Memory B cell (primary cell): ENCODE measurements at regions not wholly inside any gene's neighbourhood (a gene's known extent, or its start where the extent isn't known, plus 50 kb on each side); places are given as distances from the start of the nearest gene placed in this dataset.

ENCODE experiments used
- ATAC-seq: fragments of 150-1000 bp; cut with Tn5 transposase; 2 replicates; pipeline ENCODE4 v1.10.0; 2021; ENCODE audit warnings: low read depth, mild to moderate bottlenecking, moderate library complexity
- DNase-seq, 2 donors: peaks; one replicate each; pipeline ENCODE4 v3.0.0; 2022; ENCODE audit warnings: low spot score in 2 of 2
- H3K27ac Mint-ChIP-seq: one replicate; pipeline ENCODE4 v1.8.0; 2022; ENCODE audit warnings: mild to moderate bottlenecking, moderate library complexity, mixed read lengths
- H3K27me3 Mint-ChIP-seq: one replicate; pipeline ENCODE4 v1.8.0; 2022; ENCODE audit warnings: mixed read lengths
- H3K36me3 Mint-ChIP-seq: one replicate; pipeline ENCODE4 v1.8.0; 2022; ENCODE audit warnings: mild to moderate bottlenecking, mixed read lengths
- H3K4me1 Mint-ChIP-seq: one replicate; pipeline ENCODE4 v1.8.0; 2022; ENCODE audit warnings: mixed read lengths
- H3K4me3 Mint-ChIP-seq: one replicate; pipeline ENCODE4 v1.8.0; 2022; ENCODE audit warnings: mild to moderate bottlenecking, moderate library complexity, mixed read lengths
- H3K9me3 Mint-ChIP-seq: one replicate; pipeline ENCODE4 v1.8.0; 2022; ENCODE audit warnings: mixed read lengths

GRCh38 chr11:122187373-122188165 lies 71.6 kb upstream of the BLID start:
- Mint-ChIP-seq H3K27me3 (peaks cover 2% of the 10 kb centered on the region), H3K4me3 (no peak overlapping the region), H3K4me1 (no peaks in the 10 kb centered on the region), H3K27ac (no peak overlapping the region), H3K36me3 (no peaks in the 10 kb centered on the region), H3K9me3 (no peaks in the 10 kb centered on the region)
- DNase-seq = no peak
- no peak for ATAC-seq

- no peaks in the 10 kb centered on the region for H3K36me3 Mint-ChIP-seq
- no peaks in the 10 kb centered on the region for H3K4me1 Mint-ChIP-seq
- no peak overlapping the region for H3K4me3 Mint-ChIP-seq
- H3K27ac Mint-ChIP-seq = no peak overlapping the region
- peaks cover 2% of the 10 kb centered on the region for H3K27me3 Mint-ChIP-seq
- peaks cover 1% of the 10 kb centered on the region for H3K9me3 Mint-ChIP-seq
- DNase-seq (no peak), ATAC-seq (no peak)
Observed at GRCh38 chr11:122186439-122187080, 70.5 kb upstream of the BLID start.

- no peak overlapping the region for H3K27ac Mint-ChIP-seq
- no peaks in the 10 kb centered on the region for H3K36me3 Mint-ChIP-seq
- DNase-seq (no peak), ATAC-seq (no peak)
- peaks cover 2% of the 10 kb centered on the region for H3K27me3 Mint-ChIP-seq
- peaks cover 1% of the 10 kb centered on the region for H3K9me3 Mint-ChIP-seq
- H3K4me1 Mint-ChIP-seq = no peaks in the 10 kb centered on the region
- H3K4me3 Mint-ChIP-seq = no peak overlapping the region
Observed at GRCh38 chr11:122183933-122184332, 67.9 kb upstream of the BLID start.

GRCh38 chr11:122181893-122182292 lies 65.9 kb upstream of the BLID start:
- Mint-ChIP-seq H3K27me3 (peaks cover 2% of the 10 kb centered on the region), H3K36me3 (no peaks in the 10 kb centered on the region), H3K9me3 (peaks cover 1% of the 10 kb centered on the region), H3K4me3 (no peak overlapping the region), H3K4me1 (no peaks in the 10 kb centered on the region), H3K27ac (no peak overlapping the region)
- DNase-seq (no peak), ATAC-seq (no peak)

- DNase-seq (no peak), ATAC-seq (no peak)
- Mint-ChIP-seq H3K27ac (no peak overlapping the region), H3K36me3 (no peaks in the 10 kb centered on the region), H3K4me1 (no peaks in the 10 kb centered on the region), H3K9me3 (peaks cover 1% of the 10 kb centered on the region), H3K4me3 (no peak overlapping the region), H3K27me3 (peaks cover 2% of the 10 kb centered on the region)
Observed at GRCh38 chr11:122181372-122181771, 65.4 kb upstream of the BLID start.

GRCh38 chr11:122179961-122180834 lies 64.2 kb upstream of the BLID start:
- DNase-seq = no peak
- no peak overlapping the region for H3K27ac Mint-ChIP-seq
- ATAC-seq = no peak
- peaks cover under 1% of the 10 kb centered on the region for H3K27me3 Mint-ChIP-seq
- no peak overlapping the region for H3K4me3 Mint-ChIP-seq
- no peaks in the 10 kb centered on the region for H3K36me3 Mint-ChIP-seq
- H3K9me3 Mint-ChIP-seq = peaks cover 1% of the 10 kb centered on the region
- no peaks in the 10 kb centered on the region for H3K4me1 Mint-ChIP-seq

- H3K4me1 Mint-ChIP-seq = no peaks in the 10 kb centered on the region
- no peaks in the 10 kb centered on the region for H3K36me3 Mint-ChIP-seq
- peaks cover 1% of the 10 kb centered on the region for H3K9me3 Mint-ChIP-seq
- no peak overlapping the region for H3K27ac Mint-ChIP-seq
- no peaks in the 10 kb centered on the region for H3K27me3 Mint-ChIP-seq
- ATAC-seq (no peak), DNase-seq (no peak)
- no peak overlapping the region for H3K4me3 Mint-ChIP-seq
Observed at GRCh38 chr11:122178795-122179194, 62.8 kb upstream of the BLID start.

GRCh38 chr11:122177238-122177637 lies 61.2 kb upstream of the BLID start:
- H3K4me1 Mint-ChIP-seq = no peaks in the 10 kb centered on the region
- no peak overlapping the region for H3K27ac Mint-ChIP-seq
- H3K4me3 Mint-ChIP-seq = no peak overlapping the region
- DNase-seq = no peak
- H3K9me3 Mint-ChIP-seq = no peaks in the 10 kb centered on the region
- ATAC-seq = no peak
- no peaks in the 10 kb centered on the region for H3K36me3 Mint-ChIP-seq
- no peaks in the 10 kb centered on the region for H3K27me3 Mint-ChIP-seq

GRCh38 chr11:122176651-122177050 lies 60.6 kb upstream of the BLID start:
- H3K27me3 Mint-ChIP-seq = no peaks in the 10 kb centered on the region
- no peaks in the 10 kb centered on the region for H3K36me3 Mint-ChIP-seq
- no peak overlapping the region for H3K27ac Mint-ChIP-seq
- DNase-seq = no peak
- no peaks in the 10 kb centered on the region for H3K9me3 Mint-ChIP-seq
- no peaks in the 10 kb centered on the region for H3K4me1 Mint-ChIP-seq
- H3K4me3 Mint-ChIP-seq = no peak overlapping the region
- no peak for ATAC-seq

- Mint-ChIP-seq H3K27me3 (peaks cover 1% of the 10 kb centered on the region), H3K36me3 (no peaks in the 10 kb centered on the region), H3K4me3 (no peak overlapping the region), H3K9me3 (no peaks in the 10 kb centered on the region), H3K4me1 (no peaks in the 10 kb centered on the region), H3K27ac (no peak overlapping the region)
- no peak for ATAC-seq
- DNase-seq = no peak
Observed at GRCh38 chr11:122175306-122175705, 59.3 kb upstream of the BLID start.

- H3K9me3 Mint-ChIP-seq = no peaks in the 10 kb centered on the region
- no peaks in the 10 kb centered on the region for H3K4me1 Mint-ChIP-seq
- no peak overlapping the region for H3K4me3 Mint-ChIP-seq
- peaks cover 2% of the 10 kb centered on the region for H3K27me3 Mint-ChIP-seq
- ATAC-seq = no peak
- H3K27ac Mint-ChIP-seq = no peak overlapping the region
- DNase-seq = no peak
- no peaks in the 10 kb centered on the region for H3K36me3 Mint-ChIP-seq
Observed at GRCh38 chr11:122173587-122173986, 57.6 kb upstream of the BLID start.

- H3K4me3 Mint-ChIP-seq = no peak overlapping the region
- peaks cover 2% of the 10 kb centered on the region for H3K27me3 Mint-ChIP-seq
- H3K9me3 Mint-ChIP-seq = no peaks in the 10 kb centered on the region
- ATAC-seq (no peak), DNase-seq (no peak)
- no peaks in the 10 kb centered on the region for H3K36me3 Mint-ChIP-seq
- H3K27ac Mint-ChIP-seq = no peak overlapping the region
- no peaks in the 10 kb centered on the region for H3K4me1 Mint-ChIP-seq
Observed at GRCh38 chr11:122173074-122173450, 57.0 kb upstream of the BLID start.

GRCh38 chr11:122172352-122173073 lies 56.5 kb upstream of the BLID start:
- Mint-ChIP-seq H3K4me3 (no peak overlapping the region), H3K36me3 (no peaks in the 10 kb centered on the region), H3K27ac (no peak overlapping the region), H3K4me1 (no peaks in the 10 kb centered on the region), H3K9me3 (no peaks in the 10 kb centered on the region), H3K27me3 (peaks cover 2% of the 10 kb centered on the region)
- DNase-seq (no peak), ATAC-seq (no peak)
